ENCODE measurements at regions not wholly inside any gene's neighbourhood (a gene's known extent, or its start where the extent isn't known, plus 50 kb on each side); places are given as distances from the start of the nearest gene placed in this dataset.

GRCh38 chr1:238345837-238346236, 455.1 kb upstream of the ZP4 start:
- H4K8ac ChIP-seq (replicated peaks; ENCODE audit: insufficient read length, low read depth, low read length) = no peak overlapping the region
- no peak overlapping the region for H2BK12ac ChIP-seq (ENCODE audit: insufficient read length, low read depth, low read length)
- H3K4me3 Mint-ChIP-seq = no peak overlapping the region
- H3K23me2 ChIP-seq (ENCODE audit: insufficient read length, low read depth, low read length, poor library complexity, severe bottlenecking) = no peaks in the 10 kb centered on the region
- no peaks in the 10 kb centered on the region for H3K4me1 ChIP-seq (ENCODE audit: insufficient read depth, low read length)
- WGBS (ENCODE audit: extremely low coverage, insufficient read length, low lambda C conversion rate) = no CpG with 5 or more reads among the region's 6 CpGs
- no peaks in the 10 kb centered on the region for H3K79me2 ChIP-seq (ENCODE audit: insufficient read depth, low read length)
- no peak overlapping the region for H3K23ac ChIP-seq (ENCODE audit: insufficient read length, low read depth, low read length)
- H3K27ac Mint-ChIP-seq = no peak overlapping the region
- no peak overlapping the region for H2BK120ac ChIP-seq (ENCODE audit: low read depth, low read length, poor library complexity, severe bottlenecking)
- H3K9me3 ChIP-seq (ENCODE audit: control insufficient read depth, low read depth, low read length) = no peaks in the 10 kb centered on the region
- no peaks in the 10 kb centered on the region for H3K27me3 ChIP-seq (ENCODE audit: insufficient read depth, low read length)
- no peaks in the 10 kb centered on the region for H3K4me1 Mint-ChIP-seq
- H3K18ac ChIP-seq (ENCODE audit: insufficient read length, low read depth, low read length) = no peak overlapping the region
- H3K36me3 Mint-ChIP-seq (ENCODE audit: insufficient read depth in 1 of 3, low read depth in 3 of 3) = peaks cover 0 to 4% (median 4%) of the 10 kb centered on the region in 3 experiments; a peak in 3 of 7 replicates
- H4K91ac ChIP-seq (ENCODE audit: insufficient read length, low read depth, low read length) = no peak overlapping the region
- no peak overlapping the region for H2BK15ac ChIP-seq (ENCODE audit: low read depth, low read length)
- TF ChIP-seq CTCF (conservative IDR thresholded peaks at IDR 0.05) = no peak
- H4K20me1 ChIP-seq (ENCODE audit: control insufficient read depth, insufficient read depth, insufficient read length) = no peaks in the 10 kb centered on the region
- no peak for DNase-seq
- H3K14ac ChIP-seq (ENCODE audit: insufficient read depth, low read length) = no peak overlapping the region
- no peaks in the 10 kb centered on the region for H3K79me1 ChIP-seq (ENCODE audit: insufficient read depth, low read depth, low read length, poor library complexity, severe bottlenecking)
- peaks cover 0 to 5% of the 10 kb centered on the region in 2 experiments; a peak in 2 of 5 replicates for H3K9me3 Mint-ChIP-seq
- H2BK20ac ChIP-seq (ENCODE audit: low read depth, low read length, poor library complexity, severe bottlenecking) = no peak overlapping the region
- H4K5ac ChIP-seq (ENCODE audit: insufficient read length, low read depth, low read length) = no peak overlapping the region
- no peak overlapping the region for H3K4ac ChIP-seq (ENCODE audit: low read depth, low read length)
- no peak overlapping the region for H2BK5ac ChIP-seq (ENCODE audit: insufficient read length, low read length)
- H3T11ph ChIP-seq (ENCODE audit: low read length) = no peak overlapping the region
- no peak overlapping the region for H3K4me2 ChIP-seq (ENCODE audit: insufficient read depth, insufficient read length, low read length)
- no peak overlapping the region for H2AFZ ChIP-seq (ENCODE audit: low read length)
- no peaks in the 10 kb centered on the region for H3K27me3 Mint-ChIP-seq (ENCODE audit: low read depth)
- no peak overlapping the region for H3K9ac ChIP-seq (ENCODE audit: extremely low read depth, insufficient read length, low read length)
- H3K27ac ChIP-seq (ENCODE audit: insufficient read length, low read depth, low read length) = no peak overlapping the region
- H3K56ac ChIP-seq (ENCODE audit: insufficient read length, low read depth, low read length) = no peak overlapping the region
- no peak overlapping the region for H2AK5ac ChIP-seq (ENCODE audit: insufficient read length, low read length)
